GM23248 (cell line): ENCODE measurements at regions not wholly inside any gene's neighbourhood (a gene's known extent, or its start where the extent isn't known, plus 50 kb on each side); places are given as distances from the start of the nearest gene placed in this dataset.

ENCODE experiments used
- DNase-seq: peaks from one replicate; pipeline ENCODE4 v3.0.0-alpha.2; 2015
- H2AFZ ChIP-seq: fragments of 200-600 bp; sonication (generic); 2 replicates; pipeline ENCODE4 v1.6.1; 2016; ENCODE audit warnings: antibody characterized with exemption
- H3F3A ChIP-seq: fragments of 200-600 bp; sonication (generic); 2 replicates; pipeline ENCODE4 v1.6.1; 2016; ENCODE audit warnings: mild to moderate bottlenecking, antibody characterized with exemption, mixed run types; ENCODE audit not compliant: insufficient read depth
- H3K27ac ChIP-seq: fragments of 200-600 bp; sonication (generic); 2 replicates; pipeline ENCODE4 v1.5.1; 2016; ENCODE audit warnings: mild to moderate bottlenecking
- H3K27me3 ChIP-seq: fragments of 200-600 bp; sonication (generic); replicated peaks from 2 replicates; pipeline ENCODE4 v1.6.1; 2016; ENCODE audit warnings: mild to moderate bottlenecking; ENCODE audit not compliant: insufficient read depth
- H3K36me3 ChIP-seq: fragments of 200-600 bp; sonication (generic); 2 replicates; pipeline ENCODE4 v1.6.1; 2016; ENCODE audit warnings: low read depth, mild to moderate bottlenecking
- H3K4me1 ChIP-seq: fragments of 200-600 bp; sonication (generic); 2 replicates; pipeline ENCODE4 v1.6.1; 2016; ENCODE audit warnings: mild to moderate bottlenecking; ENCODE audit not compliant: insufficient read depth
- H3K4me2 ChIP-seq: fragments of 200-600 bp; sonication (generic); one replicate; pipeline ENCODE4 v1.6.1; 2016; ENCODE audit warnings: mild to moderate bottlenecking; ENCODE audit not compliant: unreplicated experiment
- H3K4me3 ChIP-seq: fragments of 200-600 bp; sonication (generic); 2 replicates; pipeline ENCODE4 v1.5.1; 2016; ENCODE audit warnings: mild to moderate bottlenecking
- H3K79me2 ChIP-seq: fragments of 200-600 bp; sonication (generic); 2 replicates; pipeline ENCODE4 v1.6.1; 2016; ENCODE audit warnings: mild to moderate bottlenecking; ENCODE audit not compliant: insufficient read depth
- H3K9ac ChIP-seq: fragments of 200-600 bp; sonication (generic); 2 replicates; pipeline ENCODE4 v1.6.1; 2016; ENCODE audit warnings: mild to moderate bottlenecking
- H3K9me2 ChIP-seq: fragments of 200-600 bp; sonication (generic); 2 replicates; pipeline ENCODE4 v1.6.1; 2016; ENCODE audit warnings: mixed run types, mild to moderate bottlenecking, moderate library complexity; ENCODE audit not compliant: insufficient read depth
- H3K9me3 ChIP-seq: fragments of 200-600 bp; sonication (generic); one replicate; pipeline ENCODE4 v1.6.1; 2017; ENCODE audit warnings: low read depth
- H4K20me1 ChIP-seq: fragments of 200-600 bp; sonication (generic); 2 replicates; pipeline ENCODE4 v1.6.0; 2016; ENCODE audit not compliant: insufficient read depth
- EZH2 ChIP-seq: fragments of 200-600 bp; sonication (generic); IDR thresholded peaks from 2 replicates; pipeline ENCODE4 v1.6.1; 2018; ENCODE audit warnings: antibody characterized with exemption, mild to moderate bottlenecking; ENCODE audit not compliant: insufficient read depth, poor library complexity, severe bottlenecking
- EZH2phosphoT487 ChIP-seq: fragments of 200-600 bp; sonication (generic); IDR thresholded peaks from 2 replicates; pipeline ENCODE4 v1.6.1; 2018; ENCODE audit warnings: antibody characterized with exemption, moderate library complexity, mild to moderate bottlenecking, low read depth; ENCODE audit not compliant: insufficient read depth
- WGBS, 2 experiments: methylation state at CpG; one replicate each; pipeline ENCODE4 v1.1.6; 2015 to 2017; ENCODE audit warnings: low lambda C conversion rate in 2 of 2, low coverage in 1 of 2; ENCODE audit errors: missing lambda C conversion rate in 2 of 2; 5-methylcytosine and 5-hydroxymethylcytosine counted together
- in situ Hi-C: fragments of 300-500 bp; cut with MboI; formaldehyde crosslinking; loops from 2 replicates; pipeline ENCODE4 v1.15.0; 2020

DNA sequence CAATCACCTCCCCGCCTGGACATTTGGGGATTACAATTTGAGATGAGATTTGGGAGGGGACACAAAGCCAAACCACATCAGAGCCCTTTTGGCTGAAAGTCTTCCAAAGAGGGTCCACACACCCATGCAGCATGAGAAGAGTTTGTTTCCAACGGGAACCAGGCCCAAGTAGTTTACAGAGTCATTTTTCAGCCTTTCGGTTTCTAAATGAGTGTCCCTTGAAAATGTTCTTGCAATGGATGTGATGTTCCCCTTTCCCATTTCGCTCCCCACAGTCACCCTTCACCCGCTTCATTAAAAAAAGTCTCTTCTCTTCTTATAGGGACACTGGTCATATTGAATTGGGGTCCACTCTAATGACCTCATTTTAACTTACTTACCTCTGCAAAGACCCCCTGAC lies 157.4 kb downstream of the ARL4C start:
- H3K79me2 ChIP-seq, result no peaks in the 10 kb centered on the region
- TF ChIP-seq EZH2 (no peak), EZH2phosphoT487 (no peak)
- H3K36me3 ChIP-seq, result no peaks in the 10 kb centered on the region
- no peak overlapping the region for H3K9ac ChIP-seq
- no peaks in the 10 kb centered on the region for H3K9me2 ChIP-seq
- no peak overlapping the region for H2AFZ ChIP-seq
- DNase-seq, result no peak
- H3F3A ChIP-seq, result peaks cover 24% of the 10 kb centered on the region
- 95 to 98% methylated on average over 5 of the region's 5 CpGs for WGBS, 2 experiments
- in situ Hi-C loops, result no loop called here
- no peaks in the 10 kb centered on the region for H3K9me3 ChIP-seq
- H3K4me1 ChIP-seq, result 0 out of 2 replicates have a peak, but pooled peaks cover 5% of the 10 kb centered on the region
- H3K27me3 ChIP-seq, result no peaks in the 10 kb centered on the region; the same call in 1 of the 2 replicates
- H3K27ac ChIP-seq, result no peak overlapping the region
- H3K4me3 ChIP-seq, result no peak overlapping the region
- no peak overlapping the region for H3K4me2 ChIP-seq
- no peaks in the 10 kb centered on the region for H4K20me1 ChIP-seq

GRCh38 chr2:234339011-234339410 lies 157.9 kb downstream of the ARL4C start:
- Histone ChIP-seq H3K27me3 (no peaks in the 10 kb centered on the region; the same call in 1 of the 2 replicates), H2AFZ (no peak overlapping the region), H3K79me2 (no peaks in the 10 kb centered on the region), H3K9ac (no peak overlapping the region), H4K20me1 (no peaks in the 10 kb centered on the region), H3F3A (peaks cover 24% of the 10 kb centered on the region), H3K27ac (no peak overlapping the region), H3K4me1 (0 out of 2 replicates have a peak, but pooled peaks cover 5% of the 10 kb centered on the region), H3K36me3 (no peaks in the 10 kb centered on the region), H3K4me3 (no peak overlapping the region), H3K9me3 (no peaks in the 10 kb centered on the region), H3K4me2 (no peak overlapping the region), H3K9me2 (no peaks in the 10 kb centered on the region)
- in situ Hi-C loops, result no loop called here
- DNase-seq, result no peak
- TF ChIP-seq EZH2 (no peak), EZH2phosphoT487 (no peak)
- WGBS, 2 experiments, result 84 to 87% methylated on average over 2 of the region's 2 CpGs

DNA sequence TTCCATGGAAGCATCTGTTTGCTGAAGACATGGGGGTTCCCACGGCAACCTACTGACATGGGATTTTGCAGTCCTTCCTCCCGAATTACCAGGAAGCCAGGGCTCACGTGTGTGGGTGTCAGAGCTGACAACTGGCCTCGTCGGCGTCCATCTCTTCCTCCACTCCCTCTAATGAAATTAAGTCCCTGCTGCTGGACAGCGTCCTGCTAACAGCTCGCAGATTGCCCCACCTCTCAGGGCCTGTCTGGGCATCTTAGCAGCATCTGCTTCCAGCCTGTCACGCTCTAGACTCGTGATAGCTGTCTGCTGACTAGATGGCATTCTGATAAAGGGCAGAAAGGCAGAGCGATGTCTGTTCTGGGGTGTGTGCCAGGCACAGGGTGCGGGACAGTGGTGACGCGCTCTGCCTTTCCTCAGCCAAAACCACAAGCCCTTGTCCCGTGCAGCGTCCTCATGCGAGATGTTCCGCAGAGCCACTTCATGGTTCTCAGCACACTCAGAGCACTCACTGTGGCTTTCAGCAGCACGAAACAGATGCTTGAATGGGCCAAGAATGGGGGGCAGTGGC lies 161.1 kb downstream of the ARL4C start:
- H3K9me2 ChIP-seq, result no peaks in the 10 kb centered on the region
- H3K9ac ChIP-seq, result peak overlapping the region; percentile 65
- H3K79me2 ChIP-seq, result no peaks in the 10 kb centered on the region
- no peak for TF ChIP-seq EZH2
- no peak for TF ChIP-seq EZH2phosphoT487
- DNase-seq, result peak; percentile 93
- no peaks in the 10 kb centered on the region for H3K9me3 ChIP-seq
- in situ Hi-C loops, result no loop called here
- H3K4me1 ChIP-seq, result 0 out of 2 replicates have a peak, but pooled peaks cover 5% of the 10 kb centered on the region
- peaks cover 18% of the 10 kb centered on the region for H3F3A ChIP-seq
- no peaks in the 10 kb centered on the region; the same call in 1 of the 2 replicates for H3K27me3 ChIP-seq
- H4K20me1 ChIP-seq, result no peaks in the 10 kb centered on the region
- no peaks in the 10 kb centered on the region for H3K36me3 ChIP-seq
- WGBS, 2 experiments, result 3 to 4% methylated on average over 19 of the region's 19 CpGs
- H3K4me2 ChIP-seq, result peak overlapping the region; percentile 60
- H3K4me3 ChIP-seq, result peak overlapping the region; percentile 35
- peak overlapping the region; percentile 32; the same call in 1 of the 2 replicates for H2AFZ ChIP-seq
- peak overlapping the region; percentile 36 for H3K27ac ChIP-seq

GRCh38 chr2:234334756-234335155 lies 162.1 kb downstream of the ARL4C start:
- H4K20me1 ChIP-seq, result no peaks in the 10 kb centered on the region
- TF ChIP-seq EZH2phosphoT487 (no peak), EZH2 (no peak)
- H3K4me2 ChIP-seq, result no peak overlapping the region
- peaks cover 8% of the 10 kb centered on the region for H3F3A ChIP-seq
- H3K4me1 ChIP-seq, result 0 out of 2 replicates have a peak, but pooled peaks cover 5% of the 10 kb centered on the region
- H3K79me2 ChIP-seq, result no peaks in the 10 kb centered on the region
- DNase-seq, result no peak
- no peaks in the 10 kb centered on the region; the same call in 1 of the 2 replicates for H3K27me3 ChIP-seq
- in situ Hi-C loops, result no loop called here
- no peaks in the 10 kb centered on the region for H3K9me3 ChIP-seq
- H3K27ac ChIP-seq, result no peak overlapping the region
- no peak overlapping the region for H3K4me3 ChIP-seq
- H3K36me3 ChIP-seq, result no peaks in the 10 kb centered on the region
- H3K9me2 ChIP-seq, result no peaks in the 10 kb centered on the region
- no peak overlapping the region for H3K9ac ChIP-seq
- WGBS, 2 experiments, result 80 to 84% methylated on average over 4 of the region's 4 CpGs
- H2AFZ ChIP-seq, result no peak overlapping the region

DNA sequence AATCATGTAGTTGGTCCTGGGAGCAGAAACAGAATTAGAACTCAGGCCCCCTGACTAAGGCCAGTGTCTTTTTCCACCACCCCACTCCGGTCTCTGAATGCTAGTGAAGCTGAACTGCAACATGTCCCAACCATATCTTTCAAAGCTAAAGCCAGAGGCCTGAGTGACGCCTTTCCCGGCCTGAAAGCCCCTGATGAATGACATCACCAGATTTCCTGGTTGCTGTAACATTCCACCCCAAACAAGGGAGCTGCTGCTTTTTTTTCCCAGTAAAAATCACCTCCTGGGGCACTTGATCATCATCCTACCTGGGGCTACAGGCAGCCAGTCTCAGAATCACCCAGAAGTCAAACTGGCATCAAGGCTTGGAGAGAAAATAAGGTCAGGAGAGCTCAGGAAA lies 162.7 kb downstream of the ARL4C start:
- in situ Hi-C loops, result no loop called here
- no peak overlapping the region for H3K4me2 ChIP-seq
- no peaks in the 10 kb centered on the region; the same call in 1 of the 2 replicates for H3K27me3 ChIP-seq
- H2AFZ ChIP-seq, result no peak overlapping the region
- WGBS, 2 experiments, result 46 to 53% methylated on average over 3 of the region's 3 CpGs
- no peaks in the 10 kb centered on the region for H3K36me3 ChIP-seq
- peaks cover 7% of the 10 kb centered on the region; the same call in 1 of the 2 replicates for H3F3A ChIP-seq
- TF ChIP-seq EZH2phosphoT487 (no peak), EZH2 (no peak)
- H3K9me3 ChIP-seq, result no peaks in the 10 kb centered on the region
- H3K79me2 ChIP-seq, result no peaks in the 10 kb centered on the region
- no peaks in the 10 kb centered on the region for H3K9me2 ChIP-seq
- no peak for DNase-seq
- no peak overlapping the region for H3K27ac ChIP-seq
- no peak overlapping the region for H3K9ac ChIP-seq
- no peaks in the 10 kb centered on the region for H4K20me1 ChIP-seq
- H3K4me3 ChIP-seq, result no peak overlapping the region
- 0 out of 2 replicates have a peak, but pooled peaks cover 5% of the 10 kb centered on the region for H3K4me1 ChIP-seq
